ENCODE measurements at regions not wholly inside any gene's neighbourhood (a gene's known extent, or its start where the extent isn't known, plus 50 kb on each side); places are given as distances from the start of the nearest gene placed in this dataset.

DNA sequence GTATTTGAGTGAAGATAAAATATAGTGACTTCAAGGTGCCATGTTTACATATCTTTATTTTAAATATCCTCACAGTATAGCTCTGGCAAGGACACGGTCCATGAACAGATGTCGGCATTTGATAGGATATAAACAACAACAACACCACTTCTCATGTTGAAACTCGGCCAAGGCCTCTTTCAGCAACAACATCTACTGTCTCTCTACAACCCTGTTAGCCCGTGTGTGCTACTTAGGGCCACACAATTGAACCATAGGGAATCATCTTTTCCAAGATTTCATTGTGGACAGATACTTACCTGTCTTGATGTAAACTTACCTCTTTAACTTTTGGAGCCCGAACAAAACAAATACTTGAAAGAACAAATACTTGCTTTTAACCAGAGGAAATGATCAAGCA, 168.7 kb upstream of the SSTR1 start:
- TF ChIP-seq, protein P1, sequence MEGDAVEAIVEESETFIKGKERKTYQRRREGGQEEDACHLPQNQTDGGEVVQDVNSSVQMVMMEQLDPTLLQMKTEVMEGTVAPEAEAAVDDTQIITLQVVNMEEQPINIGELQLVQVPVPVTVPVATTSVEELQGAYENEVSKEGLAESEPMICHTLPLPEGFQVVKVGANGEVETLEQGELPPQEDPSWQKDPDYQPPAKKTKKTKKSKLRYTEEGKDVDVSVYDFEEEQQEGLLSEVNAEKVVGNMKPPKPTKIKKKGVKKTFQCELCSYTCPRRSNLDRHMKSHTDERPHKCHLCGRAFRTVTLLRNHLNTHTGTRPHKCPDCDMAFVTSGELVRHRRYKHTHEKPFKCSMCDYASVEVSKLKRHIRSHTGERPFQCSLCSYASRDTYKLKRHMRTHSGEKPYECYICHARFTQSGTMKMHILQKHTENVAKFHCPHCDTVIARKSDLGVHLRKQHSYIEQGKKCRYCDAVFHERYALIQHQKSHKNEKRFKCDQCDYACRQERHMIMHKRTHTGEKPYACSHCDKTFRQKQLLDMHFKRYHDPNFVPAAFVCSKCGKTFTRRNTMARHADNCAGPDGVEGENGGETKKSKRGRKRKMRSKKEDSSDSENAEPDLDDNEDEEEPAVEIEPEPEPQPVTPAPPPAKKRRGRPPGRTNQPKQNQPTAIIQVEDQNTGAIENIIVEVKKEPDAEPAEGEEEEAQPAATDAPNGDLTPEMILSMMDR (IDR thresholded peaks at IDR 0.05), result no peak
- TF ChIP-seq POLR2A (IDR thresholded peaks at IDR 0.05) (no peak), POLR2AphosphoS5 (IDR thresholded peaks at IDR 0.05) (no peak)

Data from upper lobe of left lung (tissue), 4 donors.